IPS DF 6.9 (cell line): ENCODE measurements at regions not wholly inside any gene's neighbourhood (a gene's known extent, or its start where the extent isn't known, plus 50 kb on each side); places are given as distances from the start of the nearest gene placed in this dataset.

ENCODE experiments used
- DNase-seq: peaks from one replicate; pipeline ENCODE4 v3.0.0-alpha.2; 2013; ENCODE audit warnings: low read depth, low spot score
- H3K27ac ChIP-seq: one replicate; pipeline ENCODE4 v1.5.1; 2013; ENCODE audit warnings: low read length, control low read depth
- H3K27me3 ChIP-seq: 2 replicates; pipeline ENCODE4 v1.6.1; 2013; ENCODE audit warnings: mild to moderate bottlenecking, low read length; ENCODE audit not compliant: control insufficient read depth, insufficient read depth
- H3K36me3 ChIP-seq: 2 replicates; pipeline ENCODE4 v1.6.1; 2013; ENCODE audit warnings: low read length; ENCODE audit not compliant: control insufficient read depth, insufficient read depth
- H3K4me1 ChIP-seq: 2 replicates; pipeline ENCODE4 v1.6.1; 2013; ENCODE audit warnings: low read length; ENCODE audit not compliant: control insufficient read depth, insufficient read depth
- H3K4me3 ChIP-seq: 2 replicates; pipeline ENCODE4 v1.5.1; 2013; ENCODE audit warnings: mild to moderate bottlenecking, low read length
- H3K9me3 ChIP-seq: 2 replicates; pipeline ENCODE4 v1.6.1; 2013; ENCODE audit warnings: low read length, inconsistent platforms; ENCODE audit not compliant: control insufficient read depth, insufficient read depth
- WGBS: extraction: QIAGEN DNeasy Blood & Tissue Kit; methylation state at CpG from one replicate; pipeline ENCODE4 v1.1.7; 2013; ENCODE audit warnings: mixed read lengths, missing lambda C conversion rate; ENCODE audit not compliant: insufficient read length, insufficient coverage; 5-methylcytosine and 5-hydroxymethylcytosine counted together

- Histone ChIP-seq H3K27ac (no peak overlapping the region), H3K9me3 (no peaks in the 10 kb centered on the region), H3K4me1 (no peaks in the 10 kb centered on the region), H3K36me3 (no peaks in the 10 kb centered on the region), H3K4me3 (no peak overlapping the region), H3K27me3 (no peaks in the 10 kb centered on the region)
- no peak for DNase-seq
Measured at GRCh38 chr18:29163596-29163995, 986.7 kb upstream of the CDH2 start.

DNA sequence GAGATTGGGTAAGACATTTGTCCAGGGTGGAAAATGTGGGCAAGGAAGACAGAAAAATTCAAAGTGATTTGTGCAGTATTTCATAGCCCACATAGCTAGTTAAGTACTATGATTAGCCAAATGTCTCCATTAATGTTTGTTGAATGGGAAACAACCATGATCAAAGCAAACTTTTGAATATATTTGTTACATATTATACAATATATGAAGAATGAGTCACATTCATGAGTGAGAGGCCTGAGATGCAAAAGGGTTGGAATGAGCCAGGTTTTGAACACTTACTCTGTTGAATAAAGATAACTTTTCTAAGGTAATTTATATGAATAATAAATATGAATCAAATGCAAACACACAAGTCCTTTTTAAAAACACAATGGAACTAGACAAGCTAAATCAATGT, 984.5 kb upstream of the CDH2 start:
- Histone ChIP-seq H3K4me3 (no peak overlapping the region), H3K27me3 (no peaks in the 10 kb centered on the region), H3K27ac (no peak overlapping the region), H3K4me1 (no peaks in the 10 kb centered on the region), H3K36me3 (no peaks in the 10 kb centered on the region), H3K9me3 (no peaks in the 10 kb centered on the region)
- no peak for DNase-seq

DNA sequence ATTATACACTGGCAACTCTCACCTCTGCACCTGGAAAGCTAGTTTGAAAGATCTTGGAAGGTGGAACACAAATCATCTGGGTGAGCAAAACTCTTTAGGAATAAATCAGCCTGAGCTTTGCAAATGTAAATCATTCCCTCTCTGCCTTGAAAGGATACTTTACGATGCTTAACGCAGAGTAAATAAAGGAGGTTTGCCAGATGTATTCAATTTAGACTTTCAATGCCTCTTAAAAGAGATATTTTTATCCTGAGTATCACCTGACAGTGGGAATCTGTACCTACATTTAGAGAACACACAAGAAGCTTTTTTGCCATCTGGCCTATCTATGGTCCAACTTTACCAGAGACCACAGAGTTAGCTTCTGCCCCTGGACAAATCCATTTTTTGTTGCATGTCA, 983.2 kb upstream of the CDH2 start:
- no CpG with 5 or more reads among the region's 2 CpGs for WGBS
- H3K36me3 ChIP-seq, result no peaks in the 10 kb centered on the region

GRCh38 chr18:29157905-29158304, 981.0 kb upstream of the CDH2 start:
- H3K9me3 ChIP-seq, result no peaks in the 10 kb centered on the region
- H3K36me3 ChIP-seq, result no peaks in the 10 kb centered on the region
- no peak for DNase-seq
- H3K27ac ChIP-seq, result no peak overlapping the region
- no peaks in the 10 kb centered on the region for H3K27me3 ChIP-seq
- H3K4me3 ChIP-seq, result no peak overlapping the region
- H3K4me1 ChIP-seq, result no peaks in the 10 kb centered on the region
- WGBS, result no CpG with 5 or more reads among the region's 4 CpGs

More for the DNA sequence above, 983.2 kb upstream of the CDH2 start:
- DNase-seq, result no peak
- no peaks in the 10 kb centered on the region for H3K4me1 ChIP-seq
- no peak overlapping the region for H3K27ac ChIP-seq
- H3K4me3 ChIP-seq, result no peak overlapping the region
- H3K9me3 ChIP-seq, result no peaks in the 10 kb centered on the region
- no peaks in the 10 kb centered on the region for H3K27me3 ChIP-seq

- no peaks in the 10 kb centered on the region for H3K9me3 ChIP-seq
- no peak overlapping the region for H3K27ac ChIP-seq
- WGBS, result no CpG with 5 or more reads among the region's 3 CpGs
- no peak for DNase-seq
- no peak overlapping the region for H3K4me3 ChIP-seq
- H3K36me3 ChIP-seq, result no peaks in the 10 kb centered on the region
- no peaks in the 10 kb centered on the region for H3K4me1 ChIP-seq
- H3K27me3 ChIP-seq, result no peaks in the 10 kb centered on the region
Measured at GRCh38 chr18:29157057-29157780, 980.3 kb upstream of the CDH2 start.

GRCh38 chr18:29156531-29156930, 979.6 kb upstream of the CDH2 start:
- Histone ChIP-seq H3K4me1 (no peaks in the 10 kb centered on the region), H3K27me3 (no peaks in the 10 kb centered on the region), H3K36me3 (no peaks in the 10 kb centered on the region), H3K27ac (no peak overlapping the region), H3K9me3 (no peaks in the 10 kb centered on the region), H3K4me3 (no peak overlapping the region)
- DNase-seq, result no peak
- no CpG with 5 or more reads among the region's 4 CpGs for WGBS

GRCh38 chr18:29154758-29155725, 978.1 kb upstream of the CDH2 start:
- Histone ChIP-seq H3K27me3 (no peaks in the 10 kb centered on the region), H3K27ac (no peak overlapping the region), H3K4me1 (no peaks in the 10 kb centered on the region), H3K9me3 (no peaks in the 10 kb centered on the region), H3K4me3 (no peak overlapping the region), H3K36me3 (no peaks in the 10 kb centered on the region)
- WGBS, result no CpG with 5 or more reads among the region's 9 CpGs
- no peak for DNase-seq

DNA sequence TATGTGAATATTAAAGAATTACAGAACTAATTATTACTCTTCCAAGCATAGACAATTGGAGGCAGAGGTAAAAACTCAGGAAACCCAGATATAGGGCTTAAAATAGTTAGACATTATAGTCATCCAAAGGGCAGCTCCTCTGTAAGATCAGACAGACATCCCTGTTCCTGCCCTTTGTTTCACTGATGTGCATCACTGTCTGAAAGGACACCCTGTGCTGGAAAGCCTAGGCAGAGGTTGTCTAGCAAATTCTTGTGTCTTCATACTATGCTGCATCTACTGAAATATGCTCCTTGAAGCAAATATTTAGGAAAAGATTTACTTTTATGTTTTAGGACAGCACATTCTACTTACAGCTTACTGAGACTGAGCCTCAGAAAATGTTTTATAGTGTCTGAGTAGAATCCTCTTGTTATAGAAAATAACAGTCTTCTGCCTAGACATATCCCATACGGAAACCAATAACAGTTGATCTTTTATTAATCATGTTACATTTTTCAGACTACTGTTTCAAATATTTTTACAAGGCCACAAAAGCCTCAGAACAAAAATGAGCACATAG, 977.3 kb upstream of the CDH2 start:
- no peak overlapping the region for H3K27ac ChIP-seq
- H3K27me3 ChIP-seq, result no peaks in the 10 kb centered on the region
- no peak for DNase-seq
- no peaks in the 10 kb centered on the region for H3K4me1 ChIP-seq
- no peaks in the 10 kb centered on the region for H3K9me3 ChIP-seq
- H3K4me3 ChIP-seq, result no peak overlapping the region
- H3K36me3 ChIP-seq, result no peaks in the 10 kb centered on the region
- WGBS, result no CpG with 5 or more reads among the region's 1 CpG

- no peak for DNase-seq
- no peaks in the 10 kb centered on the region for H3K4me1 ChIP-seq
- no peak overlapping the region for H3K27ac ChIP-seq
- H3K9me3 ChIP-seq, result no peaks in the 10 kb centered on the region
- WGBS, result no CpG with 5 or more reads among the region's 7 CpGs
- no peak overlapping the region for H3K4me3 ChIP-seq
- H3K27me3 ChIP-seq, result no peaks in the 10 kb centered on the region
- H3K36me3 ChIP-seq, result no peaks in the 10 kb centered on the region
Measured at GRCh38 chr18:29153091-29153490, 976.2 kb upstream of the CDH2 start.

- DNase-seq, result no peak
- Histone ChIP-seq H3K4me3 (no peak overlapping the region), H3K4me1 (no peaks in the 10 kb centered on the region), H3K36me3 (no peaks in the 10 kb centered on the region), H3K27me3 (no peaks in the 10 kb centered on the region), H3K9me3 (no peaks in the 10 kb centered on the region), H3K27ac (no peak overlapping the region)
- no CpG with 5 or more reads among the region's 2 CpGs for WGBS
Measured at GRCh38 chr18:29147944-29148343, 971.0 kb upstream of the CDH2 start.
